HG02884 (cell line): ENCODE measurements at regions not wholly inside any gene's neighbourhood (a gene's known extent, or its start where the extent isn't known, plus 50 kb on each side); places are given as distances from the start of the nearest gene placed in this dataset.
"Not testable (repeated sequence)": the region's sequence is repeated elsewhere in the genome, so short reads cannot be mapped to it uniquely, and the experiment has no call there.

Experiments used
- ATAC-seq: cut with Tn5 transposase; IDR thresholded peaks from one replicate; pipeline ENCODE4 v1.9.1; 2021; ENCODE audit warnings: mild to moderate bottlenecking, moderate library complexity; ENCODE audit not compliant: unreplicated experiment

DNA sequence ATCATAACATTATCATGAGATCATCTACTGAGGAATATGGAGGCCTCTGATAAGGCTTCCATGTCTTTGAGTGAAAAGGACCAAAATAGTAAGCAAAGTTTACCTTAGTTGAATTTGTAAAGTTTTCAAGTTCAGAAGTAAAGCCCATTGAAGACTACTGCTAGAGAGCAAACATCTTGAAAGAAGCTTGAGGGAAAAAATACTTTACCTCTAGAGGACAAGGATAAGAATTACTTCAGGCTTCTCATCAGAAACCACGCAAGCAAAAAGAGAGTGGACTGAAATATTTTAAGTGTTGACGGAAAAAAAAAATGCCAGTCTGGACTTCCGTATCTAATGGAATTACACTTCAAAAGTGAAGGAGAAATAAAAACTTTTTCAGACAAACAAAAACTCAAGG, 114.3 kb downstream of the MPP7 start:
- no peak for ATAC-seq

GRCh38 chr10:28186887-28187578, 115.8 kb downstream of the MPP7 start:
- no peak for ATAC-seq

- no peak for ATAC-seq
These were observed 116.4 kb downstream of the MPP7 start for GRCh38 chr10:28186461-28186860.

- no peak for ATAC-seq
These were observed 118.1 kb downstream of the MPP7 start for GRCh38 chr10:28184810-28185209.

GRCh38 chr10:28181478-28182096, 121.3 kb downstream of the MPP7 start:
- no peak for ATAC-seq

- no peak for ATAC-seq
These were observed 122.2 kb downstream of the MPP7 start for GRCh38 chr10:28180654-28181053.

DNA sequence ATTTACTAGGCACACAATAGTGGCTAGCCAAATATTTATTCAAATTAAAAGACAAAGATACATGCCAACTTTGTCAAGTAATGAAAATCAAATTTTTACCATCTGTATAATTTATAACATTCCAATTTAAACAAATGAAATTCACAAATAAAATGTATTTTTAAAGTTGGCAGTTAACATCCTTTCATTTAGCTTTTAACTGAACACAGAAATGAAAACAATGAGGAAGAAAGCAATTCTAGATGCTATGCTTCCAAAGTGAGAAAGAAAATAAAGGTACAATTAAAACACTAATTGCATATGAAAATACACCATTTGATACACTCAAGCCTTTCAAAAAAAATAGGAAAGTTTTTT, 123.1 kb downstream of the MPP7 start:
- no peak for ATAC-seq

- ATAC-seq = peak; percentile 56
These were observed 123.7 kb downstream of the MPP7 start for GRCh38 chr10:28179006-28179742.

GRCh38 chr10:28177944-28178637, 124.8 kb downstream of the MPP7 start:
- ATAC-seq = peak; percentile 71

DNA sequence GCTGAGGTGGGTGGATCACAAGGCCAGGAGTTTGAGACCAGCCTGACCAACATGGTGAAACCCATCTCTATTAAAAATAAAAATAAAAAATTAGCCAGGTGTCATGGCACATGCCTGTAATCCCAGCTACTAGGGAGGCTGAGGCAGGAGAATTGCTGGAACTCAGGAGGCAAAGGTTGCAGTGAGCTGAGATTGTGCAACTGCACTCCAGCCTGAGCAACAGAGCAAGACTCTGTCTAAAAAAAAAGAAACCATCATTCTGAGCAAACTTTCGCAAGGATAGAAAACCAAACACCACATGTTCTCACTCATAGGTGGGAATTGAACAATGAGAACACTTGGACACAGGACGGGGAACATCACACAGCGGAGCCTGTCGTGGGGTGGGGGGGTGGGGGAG, 126.4 kb downstream of the MPP7 start:
- ATAC-seq = not testable (repeated sequence)

GRCh38 chr10:28172223-28172610, 130.6 kb downstream of the MPP7 start:
- ATAC-seq = no peak

- ATAC-seq = no peak
These were observed 131.2 kb downstream of the MPP7 start for GRCh38 chr10:28171468-28172222.

DNA sequence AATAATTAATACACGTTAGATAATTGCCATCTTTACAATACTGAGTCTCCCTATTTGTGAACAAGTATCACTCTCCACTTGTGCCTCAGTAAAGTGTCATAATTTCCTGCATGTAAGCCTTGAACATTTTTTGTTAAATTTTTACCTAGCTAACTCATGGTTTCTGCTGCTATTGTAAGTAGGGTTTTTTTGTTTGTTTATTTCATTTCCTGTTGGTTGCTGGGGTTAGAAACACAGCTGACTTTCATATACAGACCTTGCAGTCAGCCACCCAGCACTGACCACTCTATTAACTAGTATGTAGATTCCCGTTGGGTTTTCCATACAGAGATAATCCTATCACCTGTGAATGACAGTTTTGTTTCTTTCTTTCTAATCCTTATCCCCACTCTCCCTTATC, 133.3 kb downstream of the MPP7 start:
- ATAC-seq = no peak

DNA sequence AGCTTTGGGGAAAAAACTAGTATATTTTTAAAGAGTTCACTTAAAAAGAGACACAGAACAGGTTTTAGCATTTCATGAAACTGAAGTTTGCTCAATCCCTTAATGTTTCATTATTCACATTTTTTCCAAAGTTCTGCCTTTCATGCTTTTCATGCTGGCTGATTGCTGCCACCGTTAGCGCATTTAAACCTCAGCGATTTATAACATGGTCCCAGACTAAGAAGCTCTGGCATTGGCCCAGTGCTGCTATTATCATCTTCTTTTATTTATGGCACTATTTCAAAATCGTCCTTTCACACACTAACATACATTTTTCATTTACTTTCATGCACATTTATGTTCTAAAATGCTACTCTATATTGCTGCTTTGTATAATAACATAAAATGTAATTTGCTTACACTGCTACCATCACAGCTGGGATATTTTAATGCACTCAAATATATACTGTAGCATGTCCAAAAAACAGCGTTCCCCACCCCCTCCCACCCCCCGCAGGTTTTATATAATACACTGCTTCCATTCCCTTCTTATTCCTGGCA, 141.9 kb downstream of the MPP7 start:
- ATAC-seq = no peak

DNA sequence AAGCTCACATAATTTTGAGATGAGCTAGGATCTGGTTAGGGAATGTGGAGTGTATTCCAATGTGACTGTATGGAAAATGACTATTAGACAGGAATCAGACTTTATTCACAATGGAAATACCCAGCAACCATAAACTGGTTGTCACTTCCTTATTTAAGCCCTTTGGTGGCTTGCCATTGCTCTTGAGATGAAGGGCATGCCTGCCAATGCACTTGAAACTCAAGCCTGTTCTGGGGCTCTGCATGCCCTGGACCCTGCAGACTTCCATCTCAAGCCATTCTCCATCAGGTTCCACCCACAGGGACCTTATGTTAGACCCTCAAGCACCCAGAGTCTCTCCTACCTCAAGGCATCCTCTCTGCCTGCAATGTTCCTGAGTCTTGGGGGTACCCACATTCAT, 145.5 kb downstream of the MPP7 start:
- ATAC-seq = no peak

DNA sequence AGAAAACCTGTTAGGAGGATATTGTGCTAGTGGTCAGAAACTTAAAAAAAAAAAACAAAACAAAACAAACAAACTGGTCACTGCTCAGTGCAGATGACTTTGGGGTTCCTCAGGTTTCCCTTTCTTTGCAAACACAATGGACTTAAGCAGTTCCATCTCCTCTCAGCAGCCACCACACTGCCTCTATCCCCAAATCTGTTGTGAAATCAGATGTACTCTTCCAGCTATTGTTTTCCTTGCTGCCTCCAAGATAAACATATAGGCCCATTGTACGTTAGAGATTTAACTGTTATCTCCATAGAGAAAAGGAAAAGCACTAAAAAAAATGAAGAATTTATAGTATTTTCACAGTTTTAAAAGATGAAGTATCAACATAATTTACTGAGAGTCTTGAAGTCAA, 147.1 kb downstream of the MPP7 start:
- ATAC-seq = no peak

GRCh38 chr10:28151636-28152035, 151.2 kb downstream of the MPP7 start:
- no peak for ATAC-seq

- no peak for ATAC-seq
These were observed 150.9 kb upstream of the ODAD2 start for GRCh38 chr10:28149746-28150145.

- ATAC-seq = no peak
These were observed 148.8 kb upstream of the ODAD2 start for GRCh38 chr10:28147706-28148105.

GRCh38 chr10:28139138-28139537, 140.3 kb upstream of the ODAD2 start:
- ATAC-seq = no peak
